ENCODE measurements at regions not wholly inside any gene's neighbourhood (a gene's known extent, or its start where the extent isn't known, plus 50 kb on each side); places are given as distances from the start of the nearest gene placed in this dataset.

DNA sequence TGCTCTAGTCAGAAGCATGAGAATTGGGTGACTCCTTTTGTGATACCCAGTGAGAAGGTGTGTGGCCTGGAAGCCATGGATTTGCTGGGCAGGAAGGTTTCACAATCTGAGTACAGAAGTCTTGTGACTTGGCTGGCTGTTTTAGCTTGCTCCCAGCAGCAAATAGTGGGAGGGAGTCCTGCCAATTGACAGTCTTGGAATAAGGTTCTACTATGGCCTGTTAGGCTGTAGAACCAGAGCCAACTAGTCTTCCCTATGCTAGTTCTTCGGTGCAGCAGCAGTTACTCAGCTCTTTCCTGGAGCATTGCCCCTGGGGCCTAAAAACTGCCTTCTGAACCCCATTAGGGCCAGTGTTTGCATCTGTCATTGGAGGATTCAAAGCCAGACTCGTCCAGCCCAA, 1935.4 kb upstream of the PCDH20 start:
- no peak overlapping the region for H3K4me3 ChIP-seq (ENCODE audit: low read length)
- no peaks in the 10 kb centered on the region for H3K9me3 ChIP-seq (ENCODE audit: control insufficient read depth, insufficient read depth, low read length)
- no peaks in the 10 kb centered on the region for H3K27me3 ChIP-seq (ENCODE audit: control insufficient read depth, low read length)
- no peaks in the 10 kb centered on the region for H3F3A ChIP-seq (ENCODE audit: control insufficient read depth, insufficient read depth)
- no peaks in the 10 kb centered on the region for H3K79me2 ChIP-seq (ENCODE audit: control insufficient read depth, low read length)
- no peaks in the 10 kb centered on the region for H4K20me1 ChIP-seq (ENCODE audit: control insufficient read depth, insufficient read depth, low read depth, low read length)
- no peak overlapping the region for H3K4me2 ChIP-seq (ENCODE audit: low read length)
- TF ChIP-seq, protein P1, sequence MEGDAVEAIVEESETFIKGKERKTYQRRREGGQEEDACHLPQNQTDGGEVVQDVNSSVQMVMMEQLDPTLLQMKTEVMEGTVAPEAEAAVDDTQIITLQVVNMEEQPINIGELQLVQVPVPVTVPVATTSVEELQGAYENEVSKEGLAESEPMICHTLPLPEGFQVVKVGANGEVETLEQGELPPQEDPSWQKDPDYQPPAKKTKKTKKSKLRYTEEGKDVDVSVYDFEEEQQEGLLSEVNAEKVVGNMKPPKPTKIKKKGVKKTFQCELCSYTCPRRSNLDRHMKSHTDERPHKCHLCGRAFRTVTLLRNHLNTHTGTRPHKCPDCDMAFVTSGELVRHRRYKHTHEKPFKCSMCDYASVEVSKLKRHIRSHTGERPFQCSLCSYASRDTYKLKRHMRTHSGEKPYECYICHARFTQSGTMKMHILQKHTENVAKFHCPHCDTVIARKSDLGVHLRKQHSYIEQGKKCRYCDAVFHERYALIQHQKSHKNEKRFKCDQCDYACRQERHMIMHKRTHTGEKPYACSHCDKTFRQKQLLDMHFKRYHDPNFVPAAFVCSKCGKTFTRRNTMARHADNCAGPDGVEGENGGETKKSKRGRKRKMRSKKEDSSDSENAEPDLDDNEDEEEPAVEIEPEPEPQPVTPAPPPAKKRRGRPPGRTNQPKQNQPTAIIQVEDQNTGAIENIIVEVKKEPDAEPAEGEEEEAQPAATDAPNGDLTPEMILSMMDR (IDR thresholded peaks at IDR 0.05; ENCODE audit: low read depth, low read length, poor library complexity, severe bottlenecking): no peak
- no peak for TF ChIP-seq EZH2phosphoT487 (IDR thresholded peaks at IDR 0.05; ENCODE audit: borderline replicate concordance, low read length)
- no peaks in the 10 kb centered on the region for H3K4me1 ChIP-seq (ENCODE audit: control insufficient read depth, low read length)
- H3K9me2 ChIP-seq (replicated peaks; ENCODE audit: control insufficient read depth, low read length): no peaks in the 10 kb centered on the region
- no peak overlapping the region for H3K27ac ChIP-seq (ENCODE audit: low read depth, low read length)
- H3K36me3 ChIP-seq (ENCODE audit: control insufficient read depth, low read length): no peaks in the 10 kb centered on the region

DNA sequence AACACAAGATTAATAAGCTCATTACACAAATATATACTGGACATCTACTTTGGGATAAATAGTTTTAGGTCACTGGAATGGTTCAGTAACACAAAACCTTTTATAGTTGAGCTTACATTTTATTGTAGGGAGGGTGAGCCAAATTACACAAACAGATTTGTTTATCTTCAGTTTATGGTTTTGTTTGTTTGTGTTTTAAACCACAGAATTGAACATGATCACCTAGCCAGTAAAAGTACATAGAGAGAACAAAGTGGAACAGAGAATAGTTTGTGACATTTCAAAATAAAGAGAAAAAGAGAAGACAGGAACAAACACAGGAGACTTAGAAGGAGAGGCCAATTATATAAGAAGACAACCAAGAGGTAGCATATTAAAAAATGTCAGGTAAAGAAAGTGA, 1930.2 kb upstream of the PCDH20 start:
- TF ChIP-seq, protein P1 (IDR thresholded peaks at IDR 0.05; ENCODE audit: low read depth, low read length, poor library complexity, severe bottlenecking): no peak
- TF ChIP-seq EZH2phosphoT487 (IDR thresholded peaks at IDR 0.05; ENCODE audit: borderline replicate concordance, low read length): no peak
- H3K4me2 ChIP-seq (ENCODE audit: low read length): no peak overlapping the region

DNA sequence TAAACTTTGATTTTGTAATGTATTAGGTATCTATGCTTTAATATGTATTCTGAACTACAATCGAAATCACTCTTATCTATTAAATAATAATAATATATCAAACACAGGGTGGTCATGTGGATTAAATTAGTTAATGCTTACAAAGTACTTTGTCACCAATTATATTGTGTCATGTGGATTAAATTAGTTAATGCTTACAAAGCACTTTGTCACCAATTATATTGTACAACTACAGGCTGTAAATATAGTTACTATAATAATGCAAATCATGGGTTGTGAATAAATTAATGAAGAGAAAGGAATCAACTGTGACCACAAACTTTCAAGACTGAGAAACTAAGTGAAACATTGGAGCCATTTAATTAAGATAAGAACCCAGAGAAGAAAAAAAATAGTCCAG, 1929.1 kb upstream of the PCDH20 start:
- H3K4me1 ChIP-seq (ENCODE audit: control insufficient read depth, low read length): no peaks in the 10 kb centered on the region
- H3K9me3 ChIP-seq (ENCODE audit: control insufficient read depth, insufficient read depth, low read length): no peaks in the 10 kb centered on the region
- no peaks in the 10 kb centered on the region for H3K27me3 ChIP-seq (ENCODE audit: control insufficient read depth, low read length)
- no peak overlapping the region for H3K4me3 ChIP-seq (ENCODE audit: low read length)
- H3K4me2 ChIP-seq (ENCODE audit: low read length): no peak overlapping the region
- H3F3A ChIP-seq (ENCODE audit: control insufficient read depth, insufficient read depth): no peaks in the 10 kb centered on the region
- no peaks in the 10 kb centered on the region for H3K79me2 ChIP-seq (ENCODE audit: control insufficient read depth, low read length)
- no peaks in the 10 kb centered on the region for H3K36me3 ChIP-seq (ENCODE audit: control insufficient read depth, low read length)
- no peak overlapping the region for H3K27ac ChIP-seq (ENCODE audit: low read depth, low read length)
- H3K9me2 ChIP-seq (replicated peaks; ENCODE audit: control insufficient read depth, low read length): no peaks in the 10 kb centered on the region
- H4K20me1 ChIP-seq (ENCODE audit: control insufficient read depth, insufficient read depth, low read depth, low read length): no peaks in the 10 kb centered on the region
- TF ChIP-seq EZH2phosphoT487 (IDR thresholded peaks at IDR 0.05; ENCODE audit: borderline replicate concordance, low read length): no peak
- TF ChIP-seq, protein P1 (IDR thresholded peaks at IDR 0.05; ENCODE audit: low read depth, low read length, poor library complexity, severe bottlenecking): no peak

More for the DNA sequence above, 1930.2 kb upstream of the PCDH20 start:
- H3F3A ChIP-seq (ENCODE audit: control insufficient read depth, insufficient read depth): no peaks in the 10 kb centered on the region
- no peaks in the 10 kb centered on the region for H3K9me3 ChIP-seq (ENCODE audit: control insufficient read depth, insufficient read depth, low read length)
- H3K36me3 ChIP-seq (ENCODE audit: control insufficient read depth, low read length): no peaks in the 10 kb centered on the region
- no peaks in the 10 kb centered on the region for H3K4me1 ChIP-seq (ENCODE audit: control insufficient read depth, low read length)
- no peak overlapping the region for H3K27ac ChIP-seq (ENCODE audit: low read depth, low read length)
- no peak overlapping the region for H3K4me3 ChIP-seq (ENCODE audit: low read length)
- H3K79me2 ChIP-seq (ENCODE audit: control insufficient read depth, low read length): no peaks in the 10 kb centered on the region
- H3K27me3 ChIP-seq (ENCODE audit: control insufficient read depth, low read length): no peaks in the 10 kb centered on the region
- no peaks in the 10 kb centered on the region for H4K20me1 ChIP-seq (ENCODE audit: control insufficient read depth, insufficient read depth, low read depth, low read length)
- no peaks in the 10 kb centered on the region for H3K9me2 ChIP-seq (replicated peaks; ENCODE audit: control insufficient read depth, low read length)

DNA sequence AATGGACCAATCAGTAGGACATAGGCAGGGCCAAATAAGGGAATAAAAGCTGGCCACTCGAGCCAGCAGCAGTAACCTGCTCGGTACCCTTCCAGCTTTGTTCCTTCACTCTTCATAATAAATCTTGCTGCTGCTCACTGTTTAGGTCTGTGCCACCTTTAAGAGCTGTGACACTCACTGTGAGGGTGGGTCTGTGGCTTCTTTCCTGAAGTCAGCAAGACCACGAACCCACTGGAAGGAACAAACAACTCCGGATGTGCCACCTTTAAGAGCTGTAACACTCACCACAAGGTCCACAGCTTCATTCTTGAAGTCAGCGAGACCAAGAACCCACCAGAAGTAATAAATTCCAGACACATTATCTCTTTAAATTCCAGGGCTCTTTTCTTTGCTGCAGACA, 1922.3 kb upstream of the PCDH20 start:
- no peaks in the 10 kb centered on the region for H3F3A ChIP-seq (ENCODE audit: control insufficient read depth, insufficient read depth)
- H3K27ac ChIP-seq (ENCODE audit: low read depth, low read length): no peak overlapping the region
- no peak for TF ChIP-seq EZH2phosphoT487 (IDR thresholded peaks at IDR 0.05; ENCODE audit: borderline replicate concordance, low read length)
- TF ChIP-seq, protein P1 (IDR thresholded peaks at IDR 0.05; ENCODE audit: low read depth, low read length, poor library complexity, severe bottlenecking): no peak
- H3K4me1 ChIP-seq (ENCODE audit: control insufficient read depth, low read length): no peaks in the 10 kb centered on the region
- H3K9me2 ChIP-seq (replicated peaks; ENCODE audit: control insufficient read depth, low read length): no peaks in the 10 kb centered on the region
- no peak overlapping the region for H3K4me3 ChIP-seq (ENCODE audit: low read length)
- H3K36me3 ChIP-seq (ENCODE audit: control insufficient read depth, low read length): no peaks in the 10 kb centered on the region
- H3K9me3 ChIP-seq (ENCODE audit: control insufficient read depth, insufficient read depth, low read length): peaks cover 6% of the 10 kb centered on the region; the same call in 1 of the 2 replicates
- no peaks in the 10 kb centered on the region for H3K79me2 ChIP-seq (ENCODE audit: control insufficient read depth, low read length)
- no peak overlapping the region for H3K4me2 ChIP-seq (ENCODE audit: low read length)
- no peaks in the 10 kb centered on the region for H4K20me1 ChIP-seq (ENCODE audit: control insufficient read depth, insufficient read depth, low read depth, low read length)
- no peaks in the 10 kb centered on the region for H3K27me3 ChIP-seq (ENCODE audit: control insufficient read depth, low read length)
